ENCODE measurements at regions not wholly inside any gene's neighbourhood (a gene's known extent, or its start where the extent isn't known, plus 50 kb on each side); places are given as distances from the start of the nearest gene placed in this dataset.

- peak; percentile 10 for DNase-seq
Observed at GRCh38 chr15:69530991-69531664, 78.5 kb downstream of the RPLP1 start.

GRCh38 chr15:69531665-69532027, 79.0 kb downstream of the RPLP1 start:
- peak; percentile 26 for DNase-seq

- no peak for DNase-seq
Observed at GRCh38 chr15:69532066-69532465, 79.4 kb downstream of the RPLP1 start.

- no peak for DNase-seq
Observed at GRCh38 chr15:69532856-69533255, 80.2 kb downstream of the RPLP1 start.

GRCh38 chr15:69533522-69533921, 80.9 kb downstream of the RPLP1 start:
- no peak for DNase-seq

- peak; percentile 73 for DNase-seq
Observed at GRCh38 chr15:69535101-69535638, 82.6 kb downstream of the RPLP1 start.

GRCh38 chr15:69535998-69536397, 83.4 kb downstream of the RPLP1 start:
- DNase-seq = no peak

- DNase-seq = no peak
Observed at GRCh38 chr15:69536726-69537512, 84.3 kb downstream of the RPLP1 start.

GRCh38 chr15:69537901-69538300, 85.3 kb downstream of the RPLP1 start:
- DNase-seq = no peak

GRCh38 chr15:69538379-69538778, 85.8 kb downstream of the RPLP1 start:
- no peak for DNase-seq

- no peak for DNase-seq
Observed at GRCh38 chr15:69539345-69539744, 86.7 kb downstream of the RPLP1 start.

GRCh38 chr15:69540622-69541021, 88.0 kb downstream of the RPLP1 start:
- DNase-seq = no peak

GRCh38 chr15:69542028-69542427, 89.4 kb downstream of the RPLP1 start:
- DNase-seq = no peak

- DNase-seq = peak; percentile 38
Observed at GRCh38 chr15:69543681-69544364, 91.2 kb downstream of the RPLP1 start.

GRCh38 chr15:69544365-69545113, 91.9 kb downstream of the RPLP1 start:
- no peak for DNase-seq

- DNase-seq = no peak
Observed at GRCh38 chr15:69546182-69546581, 93.6 kb downstream of the RPLP1 start.

GRCh38 chr15:69548395-69549180, 96.0 kb downstream of the RPLP1 start:
- DNase-seq = peak; percentile 37

GRCh38 chr15:69551391-69552056, 98.9 kb downstream of the RPLP1 start:
- DNase-seq = no peak

- DNase-seq = no peak
Observed at GRCh38 chr15:69552057-69552815, 99.6 kb downstream of the RPLP1 start.

- DNase-seq = no peak
Observed at GRCh38 chr15:69553686-69554085, 101.1 kb downstream of the RPLP1 start.

Measured in fibroblast of skin of scalp (primary cell).